Sigmoid colon (tissue), 6 donors: ENCODE measurements at regions not wholly inside any gene's neighbourhood (a gene's known extent, or its start where the extent isn't known, plus 50 kb on each side); places are given as distances from the start of the nearest gene placed in this dataset.

ENCODE experiments used
- DNase-seq: peaks from one replicate; pipeline ENCODE4 v3.0.0-alpha.2; 2019
- H3K27ac ChIP-seq, 4 donors: fragments of 200-600 bp; sonication (generic); one replicate each; pipeline ENCODE4 v1.5.1; 2016 to 2019; ENCODE audit warnings: mild to moderate bottlenecking in 1 of 4
- H3K27me3 ChIP-seq, 3 donors: fragments of 200-600 bp; sonication (generic); one replicate each; pipeline ENCODE4 v1.5.1; 2019; ENCODE audit warnings: mild to moderate bottlenecking in 1 of 3
- H3K36me3 ChIP-seq, 4 donors: fragments of 200-600 bp; sonication (generic); one replicate each; pipeline ENCODE4 v1.5.1; 2016 to 2019
- H3K4me1 ChIP-seq, 4 donors: fragments of 200-600 bp; sonication (generic); one replicate each; pipeline ENCODE4 v1.5.1; 2017 to 2019
- H3K4me3 ChIP-seq, 4 donors: fragments of 200-600 bp; sonication (generic); one replicate each; pipeline ENCODE4 v1.5.1; 2017 to 2019; ENCODE audit warnings: mild to moderate bottlenecking in 2 of 4, moderate library complexity in 1 of 4
- H3K9me3 ChIP-seq, 4 donors: fragments of 200-600 bp in 3 of 4; sonication (generic) in 3 of 4; one replicate each; pipeline versions ENCODE4 v1.5.1 to v1.6.1; 2013 to 2019
- CTCF ChIP-seq, 4 experiments: fragments of 450-650 bp in 3 of 4; fragments of 200-600 bp in 1 of 4; IDR thresholded peaks; one replicate each; pipeline ENCODE4 v1.5.1; 2016 to 2019; ENCODE audit warnings: antibody characterized with exemption in 4 of 4, mild to moderate bottlenecking in 3 of 4, moderate library complexity in 2 of 4
- EP300 ChIP-seq, 4 donors: sonication (generic); formaldehyde crosslinking; IDR thresholded peaks; one replicate each; pipeline ENCODE4 v1.6.1; 2017; ENCODE audit warnings: antibody characterized with exemption in 4 of 4
- POLR2A ChIP-seq, 2 donors: fragments of 450-650 bp; IDR thresholded peaks; one replicate each; pipeline ENCODE4 v1.6.1; 2016; ENCODE audit warnings: antibody characterized with exemption in 2 of 2, mild to moderate bottlenecking in 2 of 2, moderate library complexity in 2 of 2
- POLR2AphosphoS5 ChIP-seq, 4 donors: sonication (generic); formaldehyde crosslinking; IDR thresholded peaks; one replicate each; pipeline ENCODE4 v1.6.1; 2017; ENCODE audit warnings: antibody characterized with exemption in 4 of 4
- WGBS, 2 donors: extraction: QIAGEN DNeasy Blood & Tissue Kit; methylation state at CpG; one replicate each; pipeline ENCODE4 v1.1.7; 2013; 5-methylcytosine and 5-hydroxymethylcytosine counted together
- intact Hi-C: fragments of 100-400 bp; cut with DNase I; formaldehyde crosslinking; loops from one replicate; pipeline ENCODE4 v1.15.1; 2023
- donor health status: healthy with polysubstance abuse.
- donor health status: healthy.

GRCh38 chr12:67871231-67871630 lies 118.0 kb upstream of the IFNG-AS1 start:
- Histone ChIP-seq H3K27me3 (no peaks in the 10 kb centered on the region), H3K9me3 (no peaks in the 10 kb centered on the region), H3K4me3 (no peak overlapping the region), H3K36me3 (no peaks in the 10 kb centered on the region), H3K4me1 (no peaks in the 10 kb centered on the region), H3K27ac (no peak overlapping the region)
- no peak for TF ChIP-seq EP300 (IDR thresholded peaks at IDR 0.05)
- TF ChIP-seq POLR2AphosphoS5 (IDR thresholded peaks at IDR 0.05) = no peak
- TF ChIP-seq CTCF (IDR thresholded peaks at IDR 0.05) = no peak
- TF ChIP-seq POLR2A (IDR thresholded peaks at IDR 0.05) = no peak
- no peak for DNase-seq
- WGBS, 2 donors = 82 to 90% methylated on average over 4 of the region's 4 CpGs
- intact Hi-C loops = no loop called here

GRCh38 chr12:67873355-67873754 lies 115.9 kb upstream of the IFNG-AS1 start:
- Histone ChIP-seq H3K36me3 (no peaks in the 10 kb centered on the region), H3K27me3 (no peaks in the 10 kb centered on the region), H3K9me3 (no peaks in the 10 kb centered on the region), H3K27ac (no peak overlapping the region), H3K4me3 (no peak overlapping the region), H3K4me1 (no peaks in the 10 kb centered on the region)
- 76 to 91% methylated on average over 1 of the region's 1 CpG for WGBS, 2 donors
- no peak for TF ChIP-seq EP300 (IDR thresholded peaks at IDR 0.05)
- TF ChIP-seq POLR2A (IDR thresholded peaks at IDR 0.05) = no peak
- TF ChIP-seq POLR2AphosphoS5 (IDR thresholded peaks at IDR 0.05) = no peak
- TF ChIP-seq CTCF (IDR thresholded peaks at IDR 0.05) = no peak
- intact Hi-C loops = no loop called here
- DNase-seq = no peak

GRCh38 chr12:67876305-67876915 lies 112.8 kb upstream of the IFNG-AS1 start:
- H3K4me1 ChIP-seq = no peaks in the 10 kb centered on the region
- no peaks in the 10 kb centered on the region for H3K27me3 ChIP-seq
- no peaks in the 10 kb centered on the region for H3K9me3 ChIP-seq
- no peak overlapping the region for H3K4me3 ChIP-seq
- intact Hi-C loops = no loop called here
- no peak overlapping the region for H3K27ac ChIP-seq
- H3K36me3 ChIP-seq = no peaks in the 10 kb centered on the region
- TF ChIP-seq EP300 (IDR thresholded peaks at IDR 0.05) (no peak), POLR2A (IDR thresholded peaks at IDR 0.05) (no peak)
- no peak for DNase-seq

GRCh38 chr12:67877727-67878126 lies 111.5 kb upstream of the IFNG-AS1 start:
- Histone ChIP-seq H3K4me1 (no peaks in the 10 kb centered on the region), H3K27ac (no peak overlapping the region), H3K9me3 (no peaks in the 10 kb centered on the region), H3K27me3 (no peaks in the 10 kb centered on the region), H3K36me3 (no peaks in the 10 kb centered on the region), H3K4me3 (no peak overlapping the region)
- TF ChIP-seq POLR2AphosphoS5 (IDR thresholded peaks at IDR 0.05) (no peak), POLR2A (IDR thresholded peaks at IDR 0.05) (no peak), CTCF (IDR thresholded peaks at IDR 0.05) (no peak), EP300 (IDR thresholded peaks at IDR 0.05) (no peak)
- 84 to 91% methylated on average over 3 of the region's 3 CpGs for WGBS, 2 donors
- no peak for DNase-seq
- intact Hi-C loops = no loop called here

GRCh38 chr12:67879937-67880336 lies 109.3 kb upstream of the IFNG-AS1 start:
- no peak for DNase-seq
- H3K27ac ChIP-seq = no peak overlapping the region
- intact Hi-C loops = no loop called here
- no peaks in the 10 kb centered on the region for H3K27me3 ChIP-seq
- H3K36me3 ChIP-seq = no peaks in the 10 kb centered on the region
- no peak overlapping the region for H3K4me3 ChIP-seq
- no peaks in the 10 kb centered on the region for H3K9me3 ChIP-seq
- WGBS, 2 donors = 82 to 88% methylated on average over 5 of the region's 5 CpGs
- H3K4me1 ChIP-seq = peaks cover 0 to 14% (median 13%) of the 10 kb centered on the region in 4 donors
- no peak for TF ChIP-seq POLR2AphosphoS5 (IDR thresholded peaks at IDR 0.05)
- no peak for TF ChIP-seq EP300 (IDR thresholded peaks at IDR 0.05)
- no peak for TF ChIP-seq CTCF (IDR thresholded peaks at IDR 0.05)
- TF ChIP-seq POLR2A (IDR thresholded peaks at IDR 0.05) = no peak
